ENCODE measurements at regions not wholly inside any gene's neighbourhood (a gene's known extent, or its start where the extent isn't known, plus 50 kb on each side); places are given as distances from the start of the nearest gene placed in this dataset.
"Not testable (repeated sequence)": the region's sequence is repeated elsewhere in the genome, so short reads cannot be mapped to it uniquely, and the experiment has no call there.

DNA sequence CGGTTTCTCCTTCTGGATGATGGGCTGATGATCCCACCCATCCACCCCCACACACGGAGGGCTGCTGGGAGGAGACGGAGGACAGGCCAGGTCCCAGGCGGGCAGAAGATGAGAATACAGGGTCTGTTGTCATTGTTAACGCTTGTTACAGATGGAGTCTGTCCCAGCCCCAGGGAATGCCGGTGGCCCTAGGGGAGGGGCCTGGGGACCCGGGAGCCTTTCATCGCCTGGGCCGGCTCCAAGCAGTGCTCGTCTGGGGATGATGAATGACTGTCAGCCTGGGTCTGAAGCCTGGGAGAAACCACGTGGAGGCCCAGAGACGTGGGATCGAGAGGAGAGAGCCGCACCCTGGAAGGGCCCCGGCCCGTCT lies 69.2 kb downstream of the UNCX start:
- no peak for TF ChIP-seq EP300 (IDR thresholded peaks at IDR 0.05)
- TF ChIP-seq, protein P1, sequence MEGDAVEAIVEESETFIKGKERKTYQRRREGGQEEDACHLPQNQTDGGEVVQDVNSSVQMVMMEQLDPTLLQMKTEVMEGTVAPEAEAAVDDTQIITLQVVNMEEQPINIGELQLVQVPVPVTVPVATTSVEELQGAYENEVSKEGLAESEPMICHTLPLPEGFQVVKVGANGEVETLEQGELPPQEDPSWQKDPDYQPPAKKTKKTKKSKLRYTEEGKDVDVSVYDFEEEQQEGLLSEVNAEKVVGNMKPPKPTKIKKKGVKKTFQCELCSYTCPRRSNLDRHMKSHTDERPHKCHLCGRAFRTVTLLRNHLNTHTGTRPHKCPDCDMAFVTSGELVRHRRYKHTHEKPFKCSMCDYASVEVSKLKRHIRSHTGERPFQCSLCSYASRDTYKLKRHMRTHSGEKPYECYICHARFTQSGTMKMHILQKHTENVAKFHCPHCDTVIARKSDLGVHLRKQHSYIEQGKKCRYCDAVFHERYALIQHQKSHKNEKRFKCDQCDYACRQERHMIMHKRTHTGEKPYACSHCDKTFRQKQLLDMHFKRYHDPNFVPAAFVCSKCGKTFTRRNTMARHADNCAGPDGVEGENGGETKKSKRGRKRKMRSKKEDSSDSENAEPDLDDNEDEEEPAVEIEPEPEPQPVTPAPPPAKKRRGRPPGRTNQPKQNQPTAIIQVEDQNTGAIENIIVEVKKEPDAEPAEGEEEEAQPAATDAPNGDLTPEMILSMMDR (IDR thresholded peaks at IDR 0.05): no peak
- TF ChIP-seq POLR2A (IDR thresholded peaks at IDR 0.05): no peak
- H3K27ac ChIP-seq: no peak overlapping the region
- 28 to 39% (median 30%) methylated on average over 16 of the region's 16 CpGs for WGBS, 3 donors
- no peaks in the 10 kb centered on the region for H3K27me3 ChIP-seq
- H3K4me1 ChIP-seq (ENCODE audit: insufficient read depth): no peaks in the 10 kb centered on the region
- intact Hi-C loops (cut with DNase I): no loop called here
- DNase-seq: no peak
- H3K36me3 ChIP-seq: no peaks in the 10 kb centered on the region
- H3K9me3 ChIP-seq: no peaks in the 10 kb centered on the region
- H3K4me3 ChIP-seq: no peak overlapping the region

DNA sequence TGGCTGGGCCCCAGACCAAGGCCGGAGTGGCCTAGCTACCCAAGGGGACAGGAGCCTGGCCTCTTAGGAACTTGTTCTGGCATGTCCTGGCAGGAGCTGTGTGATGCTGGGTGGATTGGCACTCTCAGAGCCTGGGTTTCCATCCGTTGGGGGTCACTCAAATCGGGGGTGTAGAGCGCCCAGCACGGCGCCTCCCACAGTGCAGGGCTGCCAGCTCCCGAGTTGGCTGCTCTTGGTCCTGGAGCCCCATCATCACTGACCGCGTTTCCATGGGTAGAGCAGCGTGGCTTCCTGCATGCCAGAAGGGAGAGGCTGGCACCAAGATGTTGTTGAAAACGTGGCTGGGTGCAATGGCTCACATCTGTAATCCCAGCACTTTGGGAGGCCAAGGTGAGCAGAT lies 70.3 kb downstream of the UNCX start:
- WGBS, 3 donors: 75 to 77% (median 77%) methylated on average over 5 to 11 of the region's 11 CpGs
- Histone ChIP-seq H3K4me1 (ENCODE audit: insufficient read depth) (no peaks in the 10 kb centered on the region), H3K27ac (no peak overlapping the region), H3K4me3 (no peak overlapping the region), H3K9me3 (no peaks in the 10 kb centered on the region), H3K27me3 (no peaks in the 10 kb centered on the region), H3K36me3 (no peaks in the 10 kb centered on the region)
- DNase-seq: no peak
- TF ChIP-seq EP300 (IDR thresholded peaks at IDR 0.05): no peak
- TF ChIP-seq POLR2A (IDR thresholded peaks at IDR 0.05): no peak
- TF ChIP-seq, protein P1 (IDR thresholded peaks at IDR 0.05): no peak
- intact Hi-C loops (cut with DNase I): no loop called here

DNA sequence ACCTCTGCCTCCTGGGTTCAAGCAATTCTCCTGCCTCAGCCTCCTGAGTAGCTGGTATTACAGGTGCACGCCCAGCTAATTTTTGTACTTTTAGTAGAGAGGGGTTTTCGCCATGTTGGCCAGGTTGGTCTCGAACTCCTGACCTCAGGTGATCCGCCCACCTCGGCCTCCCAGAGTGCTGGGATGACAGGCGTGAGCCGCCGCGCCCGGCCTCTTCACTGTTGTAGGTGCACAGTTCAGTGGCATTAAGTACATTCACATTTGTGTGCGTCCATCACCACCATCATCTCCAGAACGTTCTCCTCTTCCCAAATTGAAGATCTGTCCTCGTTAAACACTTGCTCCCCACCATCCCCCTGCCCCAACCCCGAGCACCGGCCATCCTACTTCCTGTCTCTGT lies 71.3 kb downstream of the UNCX start:
- H3K36me3 ChIP-seq; intact Hi-C loops (cut with DNase I); H3K4me1 ChIP-seq (ENCODE audit: insufficient read depth); DNase-seq; H3K27me3 ChIP-seq; H3K27ac ChIP-seq; H3K4me3 ChIP-seq; H3K9me3 ChIP-seq: not testable (repeated sequence)
- WGBS, 3 donors: 67 to 72% (median 71%) methylated on average over 15 of the region's 15 CpGs

DNA sequence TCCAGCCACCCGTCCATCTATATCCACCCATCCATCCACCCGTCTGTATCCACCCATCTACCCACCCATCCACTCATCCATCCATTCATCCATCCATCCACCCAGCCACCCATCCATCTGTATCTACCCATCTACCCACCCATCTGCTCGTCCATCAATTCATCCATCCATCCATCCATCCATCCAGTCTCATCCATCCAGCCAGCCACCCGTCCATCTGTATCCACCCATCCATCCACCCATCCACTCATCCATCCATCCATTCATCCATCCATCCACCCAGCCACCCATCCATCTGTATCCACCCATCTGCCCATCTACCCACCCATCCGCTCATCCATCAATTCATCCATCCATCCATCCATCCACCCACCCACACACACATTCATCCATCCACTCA lies 73.2 kb downstream of the UNCX start:
- no peak overlapping the region for H3K4me3 ChIP-seq
- H3K4me1 ChIP-seq (ENCODE audit: insufficient read depth): no peaks in the 10 kb centered on the region
- no peaks in the 10 kb centered on the region for H3K9me3 ChIP-seq
- no peaks in the 10 kb centered on the region for H3K27me3 ChIP-seq
- no peak for DNase-seq
- no peak for TF ChIP-seq POLR2A (IDR thresholded peaks at IDR 0.05)
- no peak for TF ChIP-seq EP300 (IDR thresholded peaks at IDR 0.05)
- TF ChIP-seq, protein P1 (IDR thresholded peaks at IDR 0.05): no peak
- 67 to 82% (median 75%) methylated on average over 5 of the region's 5 CpGs for WGBS, 3 donors
- H3K36me3 ChIP-seq: no peaks in the 10 kb centered on the region
- intact Hi-C loops (cut with DNase I): no loop called here
- no peak overlapping the region for H3K27ac ChIP-seq

DNA sequence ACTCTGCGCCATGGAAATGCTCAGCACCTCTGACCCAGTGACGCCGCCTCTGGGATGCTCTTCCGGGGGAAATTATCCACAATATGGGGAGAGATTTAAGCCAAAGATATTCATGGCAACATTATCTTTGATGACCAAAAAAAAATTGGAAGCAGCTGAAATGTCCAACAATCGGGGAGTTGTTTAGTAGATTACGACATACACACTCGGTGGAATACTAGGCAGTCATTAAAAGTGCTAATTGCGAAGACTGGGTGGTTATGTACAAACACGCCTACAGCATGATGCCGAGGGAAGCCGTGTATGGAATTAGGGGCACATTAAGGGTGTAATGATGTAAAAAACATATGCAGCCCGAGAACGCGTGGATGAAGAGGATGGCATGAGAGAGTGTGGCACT lies 75.2 kb downstream of the UNCX start:
- Histone ChIP-seq H3K4me1 (ENCODE audit: insufficient read depth) (no peaks in the 10 kb centered on the region), H3K4me3 (no peak overlapping the region), H3K27me3 (no peaks in the 10 kb centered on the region), H3K27ac (no peak overlapping the region), H3K36me3 (no peaks in the 10 kb centered on the region), H3K9me3 (no peaks in the 10 kb centered on the region)
- WGBS, 3 donors: 91 to 94% (median 93%) methylated on average over 14 of the region's 14 CpGs
- intact Hi-C loops (cut with DNase I): no loop called here
- TF ChIP-seq, protein P1 (IDR thresholded peaks at IDR 0.05): no peak
- TF ChIP-seq POLR2A (IDR thresholded peaks at IDR 0.05): no peak
- no peak for TF ChIP-seq EP300 (IDR thresholded peaks at IDR 0.05)
- no peak for DNase-seq

All from ovary (tissue), 7 donors.